ENCODE measurements at regions not wholly inside any gene's neighbourhood (a gene's known extent, or its start where the extent isn't known, plus 50 kb on each side); places are given as distances from the start of the nearest gene placed in this dataset.
A peak's percentile ranks its signal among the peaks of the same experiment; 100 is the strongest.

DNA sequence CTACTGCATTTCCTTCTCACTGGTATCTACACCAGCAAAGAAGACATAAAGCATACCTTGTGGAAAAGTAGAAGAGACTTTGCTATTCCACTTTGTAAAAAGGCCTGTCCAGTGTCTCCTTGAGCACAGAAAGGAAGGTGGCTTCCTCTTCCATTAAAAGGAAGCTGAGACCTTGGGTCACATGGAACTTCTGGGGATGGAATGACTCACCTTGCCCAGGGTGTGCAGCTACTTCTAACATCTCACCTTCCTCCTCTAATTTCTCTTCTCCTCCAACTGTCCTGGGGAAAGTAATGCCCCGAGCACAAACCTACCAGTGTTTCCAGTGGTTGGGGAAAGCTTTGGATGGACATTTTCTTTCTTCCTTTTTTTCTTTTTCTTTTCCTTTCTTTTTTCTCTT, 848.8 kb upstream of the MAP3K7 start:
- no peaks in the 10 kb centered on the region for H3K36me3 Mint-ChIP-seq
- H3K9me3 Mint-ChIP-seq: peaks cover 0 to 4% (median 0%) of the 10 kb centered on the region in 8 donors
- no peaks in the 10 kb centered on the region for H3K36me3 ChIP-seq (ENCODE audit: insufficient read depth, low read length)
- H3K27me3 Mint-ChIP-seq: no peaks in the 10 kb centered on the region
- DNase-seq: no peak
- ChIA-PET CTCF (ENCODE audit: partially characterized antibody) (no interaction called here), POLR2A (ENCODE audit: partially characterized antibody) (no interaction called here)
- no peaks in the 10 kb centered on the region for H3K9me3 ChIP-seq (ENCODE audit: control insufficient read depth in 1 of 2, low read length in 2 of 2)
- peak overlapping the region in 1 of 7 donors; percentile 73 for H3K27ac Mint-ChIP-seq
- H3K4me1 ChIP-seq (ENCODE audit: insufficient read depth, low read length): no peaks in the 10 kb centered on the region
- intact Hi-C loops (cut with micrococcal nuclease): no loop called here
- no peaks in the 10 kb centered on the region for H3K27me3 ChIP-seq (ENCODE audit: insufficient read depth, low read length)
- no peak overlapping the region for H3K4me3 ChIP-seq (ENCODE audit: low read length in 2 of 2)
- no peak overlapping the region for H3K4me3 Mint-ChIP-seq
- no peaks in the 10 kb centered on the region for H3K4me1 Mint-ChIP-seq
- H3K27ac ChIP-seq (ENCODE audit: low read depth, low read length): no peak overlapping the region

DNA sequence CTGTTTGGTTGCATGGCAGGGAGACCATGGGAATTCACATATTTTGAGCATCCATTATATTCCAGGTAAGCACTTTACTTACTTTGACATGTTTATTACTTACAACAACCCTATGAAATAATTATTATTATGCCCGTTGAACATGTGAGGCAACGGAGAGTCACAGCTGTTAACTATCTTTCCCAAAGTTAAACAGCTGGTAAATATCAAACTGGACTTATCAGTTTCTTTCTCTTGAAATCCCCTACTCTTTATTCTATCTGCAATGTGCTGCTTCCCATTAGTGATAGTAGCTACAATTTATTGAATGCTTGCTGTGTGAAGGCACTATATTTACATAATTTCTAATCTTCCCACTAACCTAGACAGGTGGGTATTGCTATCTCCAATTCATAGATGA, 847.7 kb upstream of the MAP3K7 start:
- ChIA-PET POLR2A (ENCODE audit: partially characterized antibody) (no interaction called here), CTCF (ENCODE audit: partially characterized antibody) (no interaction called here)
- Mint-ChIP-seq H3K4me3 (no peak overlapping the region), H3K27me3 (no peaks in the 10 kb centered on the region), H3K36me3 (no peaks in the 10 kb centered on the region), H3K27ac (no peak overlapping the region), H3K9me3 (peaks cover 0 to 4% (median 0%) of the 10 kb centered on the region in 8 donors), H3K4me1 (no peaks in the 10 kb centered on the region)
- no peaks in the 10 kb centered on the region for H3K9me3 ChIP-seq (ENCODE audit: control insufficient read depth in 1 of 2, low read length in 2 of 2)
- intact Hi-C loops (cut with micrococcal nuclease): no loop called here
- no peak overlapping the region for H3K4me3 ChIP-seq (ENCODE audit: low read length in 2 of 2)
- no peaks in the 10 kb centered on the region for H3K36me3 ChIP-seq (ENCODE audit: insufficient read depth, low read length)
- H3K27me3 ChIP-seq (ENCODE audit: insufficient read depth, low read length): no peaks in the 10 kb centered on the region
- no peaks in the 10 kb centered on the region for H3K4me1 ChIP-seq (ENCODE audit: insufficient read depth, low read length)
- peak in 1 of 5 donors; percentile 21 for DNase-seq
- no peak overlapping the region for H3K27ac ChIP-seq (ENCODE audit: low read depth, low read length)

GRCh38 chr6:91433660-91434534, 847.0 kb upstream of the MAP3K7 start:
- no peak overlapping the region for H3K4me3 Mint-ChIP-seq
- no peaks in the 10 kb centered on the region for H3K4me1 ChIP-seq (ENCODE audit: insufficient read depth, low read length)
- no peaks in the 10 kb centered on the region for H3K27me3 ChIP-seq (ENCODE audit: insufficient read depth, low read length)
- H3K36me3 ChIP-seq (ENCODE audit: insufficient read depth, low read length): no peaks in the 10 kb centered on the region
- H3K36me3 Mint-ChIP-seq: no peaks in the 10 kb centered on the region
- POLR2A ChIA-PET (ENCODE audit: partially characterized antibody): no interaction called here
- peaks cover 0 to 4% (median 0%) of the 10 kb centered on the region in 8 donors for H3K9me3 Mint-ChIP-seq
- intact Hi-C loops (cut with micrococcal nuclease): no loop called here
- DNase-seq: no peak
- H3K27ac ChIP-seq (ENCODE audit: low read depth, low read length): no peak overlapping the region
- H3K27ac Mint-ChIP-seq: no peak overlapping the region
- CTCF ChIA-PET (ENCODE audit: partially characterized antibody): no interaction called here
- no peak overlapping the region for H3K4me3 ChIP-seq (ENCODE audit: low read length in 2 of 2)
- H3K4me1 Mint-ChIP-seq: no peaks in the 10 kb centered on the region
- H3K9me3 ChIP-seq (ENCODE audit: control insufficient read depth in 1 of 2, low read length in 2 of 2): no peaks in the 10 kb centered on the region
- H3K27me3 Mint-ChIP-seq: no peaks in the 10 kb centered on the region

DNA sequence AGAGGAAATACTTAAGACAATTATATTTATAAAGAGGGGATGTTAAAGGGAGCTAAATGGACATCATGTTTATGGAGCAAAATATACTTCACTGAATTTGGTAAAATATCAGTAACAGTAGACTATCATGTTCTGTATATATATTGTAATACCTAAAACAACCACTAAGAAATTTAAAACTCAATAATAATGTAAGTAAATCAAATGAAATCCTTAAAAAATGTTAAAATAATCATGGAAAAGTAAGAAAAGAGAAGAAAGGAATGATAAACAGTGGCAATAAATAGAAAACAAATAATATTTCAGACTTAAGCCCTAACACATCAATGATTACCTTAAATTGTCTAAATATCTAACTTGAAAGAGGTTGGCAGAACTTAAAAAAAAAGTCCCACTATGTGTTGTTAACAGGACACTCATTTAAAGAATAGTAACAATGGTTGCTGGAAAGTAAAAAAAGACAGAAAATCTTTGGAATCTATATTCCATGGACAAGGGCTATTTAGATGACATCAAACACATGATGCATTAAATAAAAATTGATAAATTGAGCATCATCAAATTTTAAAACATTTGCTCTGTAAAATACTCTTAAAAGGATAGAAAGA, 842.2 kb upstream of the MAP3K7 start:
- H3K9me3 Mint-ChIP-seq: peaks cover 0 to 4% (median 0%) of the 10 kb centered on the region in 8 donors
- ChIA-PET POLR2A (ENCODE audit: partially characterized antibody) (no interaction called here), CTCF (ENCODE audit: partially characterized antibody) (no interaction called here)
- no peaks in the 10 kb centered on the region for H3K4me1 ChIP-seq (ENCODE audit: insufficient read depth, low read length)
- H3K27me3 ChIP-seq (ENCODE audit: insufficient read depth, low read length): no peaks in the 10 kb centered on the region
- no peak overlapping the region for H3K4me3 ChIP-seq (ENCODE audit: low read length in 2 of 2)
- H3K27ac Mint-ChIP-seq: no peak overlapping the region
- H3K9me3 ChIP-seq (ENCODE audit: control insufficient read depth in 1 of 2, low read length in 2 of 2): no peaks in the 10 kb centered on the region
- DNase-seq: no peak
- intact Hi-C loops (cut with micrococcal nuclease): no loop called here
- no peaks in the 10 kb centered on the region for H3K36me3 Mint-ChIP-seq
- no peaks in the 10 kb centered on the region for H3K4me1 Mint-ChIP-seq
- no peak overlapping the region for H3K27ac ChIP-seq (ENCODE audit: low read depth, low read length)
- H3K27me3 Mint-ChIP-seq: no peaks in the 10 kb centered on the region
- H3K4me3 Mint-ChIP-seq: no peak overlapping the region
- no peaks in the 10 kb centered on the region for H3K36me3 ChIP-seq (ENCODE audit: insufficient read depth, low read length)

DNA sequence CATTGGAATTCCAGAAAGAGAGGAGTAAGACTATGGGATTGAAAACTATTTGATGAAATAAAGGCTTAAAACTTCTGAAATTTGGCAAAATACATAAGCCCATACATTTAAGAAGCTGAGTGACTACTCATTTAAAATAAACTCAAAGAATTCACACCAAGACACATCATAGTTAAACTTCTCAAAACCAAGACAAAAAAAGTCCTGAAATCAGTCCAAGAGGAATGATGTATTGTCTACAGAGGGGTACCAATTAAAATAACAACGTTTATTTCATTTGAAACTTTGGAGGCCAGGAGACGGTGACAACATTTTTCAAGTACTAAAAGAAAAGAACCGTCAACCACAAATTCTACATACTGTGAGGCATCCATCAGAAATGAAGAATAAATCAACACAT, 841.4 kb upstream of the MAP3K7 start:
- no peaks in the 10 kb centered on the region for H3K4me1 ChIP-seq (ENCODE audit: insufficient read depth, low read length)

GRCh38 chr6:91420243-91420642, 833.4 kb upstream of the MAP3K7 start:
- no peak overlapping the region for H3K27ac ChIP-seq (ENCODE audit: low read depth, low read length)
- no peak overlapping the region for H3K4me3 ChIP-seq (ENCODE audit: low read length in 2 of 2)
- Mint-ChIP-seq H3K27ac (no peak overlapping the region), H3K27me3 (no peaks in the 10 kb centered on the region), H3K36me3 (no peaks in the 10 kb centered on the region), H3K4me1 (no peaks in the 10 kb centered on the region), H3K4me3 (no peak overlapping the region), H3K9me3 (peaks cover 0 to 17% (median 12%) of the 10 kb centered on the region in 8 donors)
- no peaks in the 10 kb centered on the region for H3K36me3 ChIP-seq (ENCODE audit: insufficient read depth, low read length)
- POLR2A ChIA-PET (ENCODE audit: partially characterized antibody): no interaction called here
- no peaks in the 10 kb centered on the region for H3K27me3 ChIP-seq (ENCODE audit: insufficient read depth, low read length)
- CTCF ChIA-PET (ENCODE audit: partially characterized antibody): no interaction called here
- no peaks in the 10 kb centered on the region for H3K9me3 ChIP-seq (ENCODE audit: control insufficient read depth in 1 of 2, low read length in 2 of 2)
- no peaks in the 10 kb centered on the region for H3K4me1 ChIP-seq (ENCODE audit: insufficient read depth, low read length)
- intact Hi-C loops (cut with micrococcal nuclease): no loop called here
- no peak for DNase-seq

More for the DNA sequence above, 841.4 kb upstream of the MAP3K7 start:
- H3K36me3 Mint-ChIP-seq: no peaks in the 10 kb centered on the region
- H3K4me3 Mint-ChIP-seq: no peak overlapping the region
- Histone ChIP-seq H3K4me3 (ENCODE audit: low read length in 2 of 2) (no peak overlapping the region), H3K36me3 (ENCODE audit: insufficient read depth, low read length) (no peaks in the 10 kb centered on the region), H3K9me3 (ENCODE audit: control insufficient read depth in 1 of 2, low read length in 2 of 2) (no peaks in the 10 kb centered on the region), H3K27ac (ENCODE audit: low read depth, low read length) (no peak overlapping the region), H3K27me3 (ENCODE audit: insufficient read depth, low read length) (no peaks in the 10 kb centered on the region)
- ChIA-PET CTCF (ENCODE audit: partially characterized antibody) (no interaction called here), POLR2A (ENCODE audit: partially characterized antibody) (no interaction called here)
- no peak overlapping the region for H3K27ac Mint-ChIP-seq
- DNase-seq: no peak
- intact Hi-C loops (cut with micrococcal nuclease): no loop called here
- H3K27me3 Mint-ChIP-seq: no peaks in the 10 kb centered on the region
- H3K9me3 Mint-ChIP-seq: peaks cover 0 to 4% (median 0%) of the 10 kb centered on the region in 8 donors
- H3K4me1 Mint-ChIP-seq: no peaks in the 10 kb centered on the region

DNA sequence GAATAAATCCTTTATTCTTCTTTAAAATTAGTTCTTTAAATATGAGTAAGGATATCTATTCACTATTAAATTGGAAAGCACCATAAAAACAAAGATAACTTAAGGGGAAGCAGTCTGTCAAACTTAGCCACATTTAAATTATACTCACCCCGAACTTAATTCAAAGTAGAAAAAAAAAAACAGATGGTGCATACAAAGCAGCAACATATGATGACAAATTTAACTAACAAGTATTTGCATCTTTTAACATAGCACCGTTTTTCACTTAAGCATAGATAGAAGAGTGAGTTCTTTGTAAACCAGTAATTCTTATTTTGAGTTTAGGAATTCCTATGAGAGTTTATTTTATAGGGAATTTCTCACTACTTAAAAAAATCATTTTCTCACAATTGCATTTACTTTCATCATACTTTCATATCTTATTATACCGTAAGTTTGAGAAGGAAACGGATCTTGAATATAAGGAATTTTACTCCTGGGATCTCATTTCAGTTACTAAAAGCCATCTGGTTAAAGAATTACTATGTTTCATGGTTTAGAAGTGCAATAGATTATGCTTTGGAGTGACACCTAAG, 828.2 kb upstream of the MAP3K7 start:
- Histone ChIP-seq H3K4me1 (ENCODE audit: insufficient read depth, low read length) (no peaks in the 10 kb centered on the region), H3K27ac (ENCODE audit: low read depth, low read length) (no peak overlapping the region), H3K36me3 (ENCODE audit: insufficient read depth, low read length) (no peaks in the 10 kb centered on the region), H3K9me3 (ENCODE audit: control insufficient read depth in 1 of 2, low read length in 2 of 2) (no peaks in the 10 kb centered on the region), H3K27me3 (ENCODE audit: insufficient read depth, low read length) (no peaks in the 10 kb centered on the region), H3K4me3 (ENCODE audit: low read length in 2 of 2) (no peak overlapping the region)
- DNase-seq: no peak
- intact Hi-C loops (cut with micrococcal nuclease): no loop called here
- no peaks in the 10 kb centered on the region for H3K27me3 Mint-ChIP-seq
- peaks cover 0 to 10% (median 7%) of the 10 kb centered on the region in 8 donors for H3K9me3 Mint-ChIP-seq
- no peak overlapping the region for H3K4me3 Mint-ChIP-seq
- CTCF ChIA-PET (ENCODE audit: partially characterized antibody): no interaction called here
- no peak overlapping the region for H3K27ac Mint-ChIP-seq
- POLR2A ChIA-PET (ENCODE audit: partially characterized antibody): no interaction called here
- H3K4me1 Mint-ChIP-seq: no peaks in the 10 kb centered on the region
- H3K36me3 Mint-ChIP-seq: no peaks in the 10 kb centered on the region
